Panc1 (cell line): ENCODE measurements at regions not wholly inside any gene's neighbourhood (a gene's known extent, or its start where the extent isn't known, plus 50 kb on each side); places are given as distances from the start of the nearest gene placed in this dataset.

Experiments used
- ATAC-seq: fragments of 200-7000 bp; cut with Tn5 transposase; 2 replicates; pipeline ENCODE4 v1.9.1; 2020; ENCODE audit warnings: mild to moderate bottlenecking, moderate library complexity
- BruUV-seq: library from RNA; stranded (reverse); fragments of 400-500 nt; replicated peaks from 2 replicates; lab custom pipeline; 2021; lab: Mats Ljungman, UMichigan
- CTCF ChIA-PET: fragments of 300-600 bp; sonication (Branson Sonifier 250); formaldehyde crosslinking; loops from one replicate; lab custom pipeline; 2022; ENCODE audit warnings: antibody characterized with exemption; lab: Charles Lee
- POLR2A ChIA-PET: fragments of 300-600 bp; sonication (Branson Sonifier 250); formaldehyde crosslinking; loops from one replicate; lab custom pipeline; 2022; ENCODE audit warnings: antibody characterized with exemption; lab: Charles Lee
- DNase-seq: peaks from one replicate; pipeline ENCODE4 v3.0.0-alpha.2; 2010; ENCODE audit warnings: low read depth, low spot score
- H3K27ac ChIP-seq: 2 replicates; pipeline ENCODE4 v1.5.1; 2011; ENCODE audit warnings: mild to moderate bottlenecking, low read length, inconsistent platforms
- H3K27me3 ChIP-seq: fragments of 200-500 bp; sonication (Bioruptor generic); 2 replicates; pipeline ENCODE4 v1.6.0; 2014; ENCODE audit warnings: low read length, inconsistent platforms; ENCODE audit not compliant: control insufficient read depth, insufficient read depth
- H3K36me3 ChIP-seq: fragments of 200-500 bp; sonication (Bioruptor generic); 2 replicates; pipeline ENCODE4 v1.5.1; 2014; ENCODE audit warnings: inconsistent platforms, mild to moderate bottlenecking, low read length, moderate library complexity; ENCODE audit not compliant: control insufficient read depth, insufficient read depth
- H3K4me1 ChIP-seq: 2 replicates; pipeline ENCODE4 v1.5.1; 2011; ENCODE audit warnings: inconsistent platforms, mild to moderate bottlenecking, low read length, moderate library complexity; ENCODE audit not compliant: control insufficient read depth, insufficient read depth
- H3K4me3 ChIP-seq, 2 experiments: 2 replicates each; pipeline ENCODE4 v1.5.1; 2011 to 2012; ENCODE audit warnings: low read depth in 2 of 2, low read length in 2 of 2, mild to moderate bottlenecking in 2 of 2, inconsistent platforms in 1 of 2, moderate library complexity in 1 of 2
- H3K9me3 ChIP-seq: fragments of 200-500 bp; sonication (Bioruptor generic); 2 replicates; pipeline ENCODE4 v1.5.1; 2014; ENCODE audit warnings: low read depth, mild to moderate bottlenecking, inconsistent platforms, low read length, moderate library complexity; ENCODE audit not compliant: control insufficient read depth, insufficient read depth
- CTCF ChIP-seq: fragments of 450-650 bp; IDR thresholded peaks from 2 replicates; pipeline ENCODE4 v1.5.1; 2017; ENCODE audit warnings: mild to moderate bottlenecking
- POLR2AphosphoS5 ChIP-seq: IDR thresholded peaks from 2 replicates; pipeline ENCODE4 v1.6.1; 2012; ENCODE audit warnings: mild to moderate bottlenecking, low read depth, low read length, moderate library complexity
- REST ChIP-seq, 2 experiments: IDR thresholded peaks; 2 replicates each; pipeline ENCODE4 v1.6.1; 2011 to 2012; ENCODE audit warnings: low read depth in 2 of 2, control low read depth in 1 of 2, low read length in 1 of 2, mild to moderate bottlenecking in 1 of 2, moderate library complexity in 1 of 2; ENCODE audit not compliant: insufficient read depth in 1 of 2
- SIN3A ChIP-seq: IDR thresholded peaks from 2 replicates; pipeline ENCODE4 v1.6.1; 2012; ENCODE audit warnings: low read depth, mild to moderate bottlenecking, low read length, moderate library complexity, borderline replicate concordance; ENCODE audit not compliant: insufficient read depth
- TCF7L2 ChIP-seq: IDR thresholded peaks from 2 replicates; pipeline ENCODE4 v1.6.1; 2011; ENCODE audit warnings: mild to moderate bottlenecking, low read depth, low read length, inconsistent platforms
- in situ Hi-C: cut with HindIII; loops from 2 replicates; pipeline ENCODE4 v1.10.0; 2016; ENCODE audit warnings: low sequenced_read_pairs, low pct_unique_long_range_greater_than_20kb
- intact Hi-C: fragments of 100-400 bp; cut with micrococcal nuclease; formaldehyde crosslinking; loops from one replicate; pipeline ENCODE4 v1.10.0; 2022; ENCODE audit not compliant: unreplicated experiment

- H3K36me3 ChIP-seq, result no peaks in the 10 kb centered on the region
- ChIA-PET CTCF (no interaction called here), POLR2A (no interaction called here)
- H3K4me3 ChIP-seq, result no peak overlapping the region
- H3K4me1 ChIP-seq, result peaks cover 9% of the 10 kb centered on the region; the same call in 1 of the 2 replicates
- no peak for TF ChIP-seq TCF7L2
- no peak for TF ChIP-seq SIN3A
- TF ChIP-seq REST (IDR thresholded peaks at IDR 0.05; ENCODE audit: insufficient read depth in 1 of 2, low read depth in 2 of 2, low read length in 1 of 2), result no peak
- no peak for TF ChIP-seq POLR2AphosphoS5
- no peak for TF ChIP-seq CTCF
- in situ Hi-C loops, result no loop called here
- H3K27ac ChIP-seq, result no peak overlapping the region
- no peaks in the 10 kb centered on the region for H3K27me3 ChIP-seq
- DNase-seq (no peak), ATAC-seq (no peak)
- H3K9me3 ChIP-seq, result no peaks in the 10 kb centered on the region
- BruUV-seq, result no TSS peak
- intact Hi-C loops, result no loop called here
Measured at GRCh38 chr3:14280326-14280725, 101.7 kb downstream of the LSM3 start.

- DNase-seq, result no peak
- no peaks in the 10 kb centered on the region for H3K36me3 ChIP-seq
- peaks cover 9% of the 10 kb centered on the region; the same call in 1 of the 2 replicates for H3K4me1 ChIP-seq
- H3K9me3 ChIP-seq, result no peaks in the 10 kb centered on the region
- TF ChIP-seq CTCF, result no peak
- no peak for TF ChIP-seq POLR2AphosphoS5
- no peak for TF ChIP-seq SIN3A
- ATAC-seq, result no peak
- POLR2A ChIA-PET, result no interaction called here
- intact Hi-C loops, result no loop called here
- no TSS peak for BruUV-seq
- H3K4me3 ChIP-seq, result no peak overlapping the region
- H3K27me3 ChIP-seq, result no peaks in the 10 kb centered on the region
- peak overlapping the region; percentile 34; the same call in 1 of the 2 replicates for H3K27ac ChIP-seq
- CTCF ChIA-PET, result no interaction called here
- in situ Hi-C loops, result no loop called here
Measured at GRCh38 chr3:14281053-14281452, 102.4 kb downstream of the LSM3 start.
